ENCODE measurements at regions not wholly inside any gene's neighbourhood (a gene's known extent, or its start where the extent isn't known, plus 50 kb on each side); places are given as distances from the start of the nearest gene placed in this dataset.

- Histone ChIP-seq H3K4me3 (ENCODE audit: control insufficient read depth in 1 of 2, extremely low read depth in 1 of 2, low read length in 1 of 2) (no peak overlapping the region), H3K27me3 (replicated peaks in 1 of 2; ENCODE audit: control insufficient read depth in 2 of 2, extremely low read depth in 1 of 2, insufficient read depth in 2 of 2, low read length in 1 of 2) (peaks cover 0 to 3% of the 10 kb centered on the region in 2 experiments), H3K4me1 (ENCODE audit: control insufficient read depth in 1 of 2, extremely low read depth in 1 of 2, insufficient read depth in 2 of 2, low read length in 2 of 2) (no peaks in the 10 kb centered on the region), H3K27ac (ENCODE audit: low read length) (no peak overlapping the region), H3K36me3 (ENCODE audit: control insufficient read depth in 2 of 2, extremely low read depth in 1 of 2, insufficient read depth in 1 of 2, low read length in 1 of 2) (no peaks in the 10 kb centered on the region), H3K9me3 (no peaks in the 10 kb centered on the region)
- 82% methylated on average over 4 of the region's 5 CpGs for WGBS (ENCODE audit: insufficient coverage)
- Mint-ChIP-seq H3K4me3 (no peak overlapping the region), H3K36me3 (no peaks in the 10 kb centered on the region), H3K9me3 (no peaks in the 10 kb centered on the region), H3K4me1 (no peaks in the 10 kb centered on the region), H3K27me3 (peaks cover 4 to 20% of the 10 kb centered on the region in 2 donors), H3K27ac (no peak overlapping the region)
- no peak for ATAC-seq (replicated peaks in 1 of 4)
- ChIA-PET POLR2A (no interaction called here), CTCF (no interaction called here)
- DNase-seq = no peak
Measured at GRCh38 chr21:35632711-35633110, 427.6 kb downstream of the SETD4 start.

GRCh38 chr21:35628316-35628715 is 432.0 kb downstream of the SETD4 start:
- no peak overlapping the region for H3K4me3 Mint-ChIP-seq
- Histone ChIP-seq H3K9me3 (no peaks in the 10 kb centered on the region), H3K4me3 (ENCODE audit: control insufficient read depth in 1 of 2, extremely low read depth in 1 of 2, low read length in 1 of 2) (no peak overlapping the region), H3K27me3 (replicated peaks in 1 of 2; ENCODE audit: control insufficient read depth in 2 of 2, extremely low read depth in 1 of 2, insufficient read depth in 2 of 2, low read length in 1 of 2) (peaks cover 0 to 3% of the 10 kb centered on the region in 2 experiments), H3K27ac (ENCODE audit: low read length) (no peak overlapping the region), H3K36me3 (ENCODE audit: control insufficient read depth in 2 of 2, extremely low read depth in 1 of 2, insufficient read depth in 1 of 2, low read length in 1 of 2) (no peaks in the 10 kb centered on the region), H3K4me1 (ENCODE audit: control insufficient read depth in 1 of 2, extremely low read depth in 1 of 2, insufficient read depth in 2 of 2, low read length in 2 of 2) (no peaks in the 10 kb centered on the region)
- H3K36me3 Mint-ChIP-seq = no peaks in the 10 kb centered on the region
- ChIA-PET CTCF (no interaction called here), POLR2A (no interaction called here)
- no peak for DNase-seq
- H3K27ac Mint-ChIP-seq = no peak overlapping the region
- 100% methylated on average over 2 of the region's 3 CpGs for WGBS (ENCODE audit: insufficient coverage)
- ATAC-seq (replicated peaks in 1 of 4) = no peak
- H3K27me3 Mint-ChIP-seq = peaks cover 4 to 22% of the 10 kb centered on the region in 2 donors
- H3K9me3 Mint-ChIP-seq = no peaks in the 10 kb centered on the region
- no peaks in the 10 kb centered on the region for H3K4me1 Mint-ChIP-seq

GRCh38 chr21:35627462-35627861 is 432.9 kb downstream of the SETD4 start:
- ATAC-seq (replicated peaks in 1 of 4) (no peak), DNase-seq (no peak)
- H3K27ac Mint-ChIP-seq = no peak overlapping the region
- no peaks in the 10 kb centered on the region for H3K9me3 Mint-ChIP-seq
- no peak overlapping the region for H3K4me3 Mint-ChIP-seq
- no peak overlapping the region for H3K27ac ChIP-seq (ENCODE audit: low read length)
- ChIA-PET CTCF (interaction anchor here in 1 of 2 donors (1.2 kb wide), 1 partner anchor 43 kb away, joined by 3 read pairs; no protein-coding TSS in a partner anchor), POLR2A (no interaction called here)
- H3K9me3 ChIP-seq = no peaks in the 10 kb centered on the region
- peaks cover 4 to 18% of the 10 kb centered on the region in 2 donors for H3K27me3 Mint-ChIP-seq
- H3K4me1 ChIP-seq (ENCODE audit: control insufficient read depth in 1 of 2, extremely low read depth in 1 of 2, insufficient read depth in 2 of 2, low read length in 2 of 2) = no peaks in the 10 kb centered on the region
- no peaks in the 10 kb centered on the region for H3K36me3 Mint-ChIP-seq
- H3K36me3 ChIP-seq (ENCODE audit: control insufficient read depth in 2 of 2, extremely low read depth in 1 of 2, insufficient read depth in 1 of 2, low read length in 1 of 2) = no peaks in the 10 kb centered on the region
- WGBS (ENCODE audit: insufficient coverage) = 83% methylated on average over 1 of the region's 4 CpGs
- H3K27me3 ChIP-seq (replicated peaks in 1 of 2; ENCODE audit: control insufficient read depth in 2 of 2, extremely low read depth in 1 of 2, insufficient read depth in 2 of 2, low read length in 1 of 2) = peaks cover 0 to 5% of the 10 kb centered on the region in 2 experiments
- H3K4me3 ChIP-seq (ENCODE audit: control insufficient read depth in 1 of 2, extremely low read depth in 1 of 2, low read length in 1 of 2) = no peak overlapping the region
- no peaks in the 10 kb centered on the region for H3K4me1 Mint-ChIP-seq

GRCh38 chr21:35625576-35625975 is 434.8 kb downstream of the SETD4 start:
- Histone ChIP-seq H3K27ac (ENCODE audit: low read length) (no peak overlapping the region), H3K9me3 (no peaks in the 10 kb centered on the region), H3K27me3 (replicated peaks in 1 of 2; ENCODE audit: control insufficient read depth in 2 of 2, extremely low read depth in 1 of 2, insufficient read depth in 2 of 2, low read length in 1 of 2) (peaks cover 0 to 5% of the 10 kb centered on the region in 2 experiments), H3K4me1 (ENCODE audit: control insufficient read depth in 1 of 2, extremely low read depth in 1 of 2, insufficient read depth in 2 of 2, low read length in 2 of 2) (no peaks in the 10 kb centered on the region), H3K36me3 (ENCODE audit: control insufficient read depth in 2 of 2, extremely low read depth in 1 of 2, insufficient read depth in 1 of 2, low read length in 1 of 2) (no peaks in the 10 kb centered on the region), H3K4me3 (ENCODE audit: control insufficient read depth in 1 of 2, extremely low read depth in 1 of 2, low read length in 1 of 2) (no peak overlapping the region)
- WGBS (ENCODE audit: insufficient coverage) = 60% methylated on average over 2 of the region's 3 CpGs
- H3K27me3 Mint-ChIP-seq = peaks cover 4 to 15% of the 10 kb centered on the region in 2 donors
- no peaks in the 10 kb centered on the region for H3K9me3 Mint-ChIP-seq
- ATAC-seq (replicated peaks in 1 of 4) (no peak), DNase-seq (no peak)
- no peak overlapping the region for H3K4me3 Mint-ChIP-seq
- no peaks in the 10 kb centered on the region for H3K36me3 Mint-ChIP-seq
- no peak overlapping the region for H3K27ac Mint-ChIP-seq
- no peaks in the 10 kb centered on the region for H3K4me1 Mint-ChIP-seq
- ChIA-PET POLR2A (no interaction called here), CTCF (no interaction called here)

- Mint-ChIP-seq H3K36me3 (no peaks in the 10 kb centered on the region), H3K27ac (no peak overlapping the region), H3K4me3 (no peak overlapping the region), H3K9me3 (no peaks in the 10 kb centered on the region), H3K4me1 (no peaks in the 10 kb centered on the region), H3K27me3 (peaks cover 4 to 15% of the 10 kb centered on the region in 2 donors)
- ChIA-PET POLR2A (no interaction called here), CTCF (no interaction called here)
- H3K27ac ChIP-seq (ENCODE audit: low read length) = no peak overlapping the region
- no peak for DNase-seq
- no peaks in the 10 kb centered on the region for H3K9me3 ChIP-seq
- H3K27me3 ChIP-seq (replicated peaks in 1 of 2; ENCODE audit: control insufficient read depth in 2 of 2, extremely low read depth in 1 of 2, insufficient read depth in 2 of 2, low read length in 1 of 2) = peaks cover 0 to 5% of the 10 kb centered on the region in 2 experiments
- ATAC-seq (replicated peaks in 1 of 4) = no peak
- no peaks in the 10 kb centered on the region for H3K36me3 ChIP-seq (ENCODE audit: control insufficient read depth in 2 of 2, extremely low read depth in 1 of 2, insufficient read depth in 1 of 2, low read length in 1 of 2)
- H3K4me1 ChIP-seq (ENCODE audit: control insufficient read depth in 1 of 2, extremely low read depth in 1 of 2, insufficient read depth in 2 of 2, low read length in 2 of 2) = no peaks in the 10 kb centered on the region
- H3K4me3 ChIP-seq (ENCODE audit: control insufficient read depth in 1 of 2, extremely low read depth in 1 of 2, low read length in 1 of 2) = no peak overlapping the region
- WGBS (ENCODE audit: insufficient coverage) = no CpG with 5 or more reads among the region's 2 CpGs
Measured at GRCh38 chr21:35624901-35625300, 435.4 kb downstream of the SETD4 start.

- ATAC-seq (replicated peaks in 1 of 4) (no peak), DNase-seq (no peak)
- Mint-ChIP-seq H3K4me1 (no peaks in the 10 kb centered on the region), H3K9me3 (no peaks in the 10 kb centered on the region), H3K27ac (no peak overlapping the region), H3K4me3 (no peak overlapping the region), H3K27me3 (peaks cover 0 to 10% of the 10 kb centered on the region in 2 donors), H3K36me3 (no peaks in the 10 kb centered on the region)
- WGBS (ENCODE audit: insufficient coverage) = 84% methylated on average over 3 of the region's 3 CpGs
- H3K36me3 ChIP-seq (ENCODE audit: control insufficient read depth in 2 of 2, extremely low read depth in 1 of 2, insufficient read depth in 1 of 2, low read length in 1 of 2) = no peaks in the 10 kb centered on the region
- no peak overlapping the region for H3K27ac ChIP-seq (ENCODE audit: low read length)
- H3K4me3 ChIP-seq (ENCODE audit: control insufficient read depth in 1 of 2, extremely low read depth in 1 of 2, low read length in 1 of 2) = no peak overlapping the region
- H3K4me1 ChIP-seq (ENCODE audit: control insufficient read depth in 1 of 2, extremely low read depth in 1 of 2, insufficient read depth in 2 of 2, low read length in 2 of 2) = no peaks in the 10 kb centered on the region
- no peaks in the 10 kb centered on the region for H3K9me3 ChIP-seq
- ChIA-PET CTCF (no interaction called here), POLR2A (no interaction called here)
- peaks cover 0 to 5% of the 10 kb centered on the region in 2 experiments for H3K27me3 ChIP-seq (replicated peaks in 1 of 2; ENCODE audit: control insufficient read depth in 2 of 2, extremely low read depth in 1 of 2, insufficient read depth in 2 of 2, low read length in 1 of 2)
Measured at GRCh38 chr21:35622612-35623011, 437.7 kb downstream of the SETD4 start.

- DNase-seq (no peak), ATAC-seq (replicated peaks in 1 of 4) (no peak)
- whole genome bisulfite sequencing (ENCODE audit: insufficient coverage) = 74% methylated on average over 2 of the region's 2 CpGs
- ChIA-PET CTCF (no interaction called here), POLR2A (no interaction called here)
- no peaks in the 10 kb centered on the region for H3K9me3 ChIP-seq
- H3K27me3 ChIP-seq (replicated peaks in 1 of 2; ENCODE audit: control insufficient read depth in 2 of 2, extremely low read depth in 1 of 2, insufficient read depth in 2 of 2, low read length in 1 of 2) = peaks cover 0 to 5% of the 10 kb centered on the region in 2 experiments
- no peak overlapping the region for H3K4me3 ChIP-seq (ENCODE audit: control insufficient read depth in 1 of 2, extremely low read depth in 1 of 2, low read length in 1 of 2)
- Mint-ChIP-seq H3K4me3 (no peak overlapping the region), H3K27me3 (peaks cover 0 to 8% of the 10 kb centered on the region in 2 donors), H3K36me3 (no peaks in the 10 kb centered on the region), H3K9me3 (no peaks in the 10 kb centered on the region), H3K27ac (no peak overlapping the region), H3K4me1 (peaks cover 2 to 6% (median 2%) of the 10 kb centered on the region in 3 donors)
- H3K4me1 ChIP-seq (ENCODE audit: control insufficient read depth in 1 of 2, extremely low read depth in 1 of 2, insufficient read depth in 2 of 2, low read length in 2 of 2) = no peaks in the 10 kb centered on the region
- H3K27ac ChIP-seq (ENCODE audit: low read length) = no peak overlapping the region
- H3K36me3 ChIP-seq (ENCODE audit: control insufficient read depth in 2 of 2, extremely low read depth in 1 of 2, insufficient read depth in 1 of 2, low read length in 1 of 2) = no peaks in the 10 kb centered on the region
Measured at GRCh38 chr21:35619184-35619583, 441.1 kb downstream of the SETD4 start.
